ENCODE measurements at regions not wholly inside any gene's neighbourhood (a gene's known extent, or its start where the extent isn't known, plus 50 kb on each side); places are given as distances from the start of the nearest gene placed in this dataset.

- TF ChIP-seq POLR2A (IDR thresholded peaks at IDR 0.05; ENCODE audit: low read depth, low read length) (no peak), CTCF (IDR thresholded peaks at IDR 0.05; ENCODE audit: extremely low read depth in 1 of 2, insufficient read depth in 1 of 2, low read depth in 1 of 2, low read length in 2 of 2) (no peak), MYC (IDR thresholded peaks at IDR 0.05; ENCODE audit: low read depth, low read length) (no peak)
These were observed 137.1 kb upstream of the GAREM1 start for GRCh38 chr18:32607816-32608215.

Measured in endothelial cell of umbilical vein (primary cell).